ENCODE measurements at regions not wholly inside any gene's neighbourhood (a gene's known extent, or its start where the extent isn't known, plus 50 kb on each side); places are given as distances from the start of the nearest gene placed in this dataset.

DNA sequence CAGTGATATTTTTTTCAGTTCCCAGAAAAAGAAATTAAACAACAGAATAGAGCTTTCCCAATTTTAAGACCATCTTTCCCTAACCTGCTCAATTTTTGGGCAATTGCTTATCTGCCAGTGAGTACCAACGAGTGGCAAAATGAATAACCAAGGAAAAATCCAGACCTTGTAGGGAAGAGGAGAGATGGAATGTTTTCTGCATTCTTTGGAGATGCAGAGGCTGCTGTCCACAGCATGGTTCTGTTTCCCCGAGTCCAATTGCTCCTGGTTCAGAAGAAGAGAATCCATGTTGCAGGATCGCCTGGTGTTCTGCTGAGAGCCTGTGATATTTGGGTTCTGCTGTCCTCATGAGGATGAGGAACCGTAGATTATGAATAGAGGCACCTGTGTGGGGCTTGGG, 68.2 kb upstream of the MGAT5 start:
- TF ChIP-seq ZNF274 (IDR thresholded peaks at IDR 0.05; ENCODE audit: low read depth, low read length): no peak
- TF ChIP-seq YY1 (IDR thresholded peaks at IDR 0.05; ENCODE audit: insufficient read depth, insufficient read length): no peak
- no peak for TF ChIP-seq SUZ12 (IDR thresholded peaks at IDR 0.05; ENCODE audit: extremely low read depth, insufficient read depth, insufficient read length)
